ENCODE measurements at regions not wholly inside any gene's neighbourhood (a gene's known extent, or its start where the extent isn't known, plus 50 kb on each side); places are given as distances from the start of the nearest gene placed in this dataset.

GRCh38 chr4:23991444-23991843 lies 101.6 kb upstream of the PPARGC1A start (continued):
- no peak for TF ChIP-seq PHF8 (IDR thresholded peaks at IDR 0.05; ENCODE audit: borderline replicate concordance, low read depth)
- TF ChIP-seq GATA3 (IDR thresholded peaks at IDR 0.05; ENCODE audit: borderline replicate concordance): no peak
- TF ChIP-seq ZC3H11A (IDR thresholded peaks at IDR 0.05): no peak
- TF ChIP-seq FOXS1 (CRISPR knock-in tag; IDR thresholded peaks at IDR 0.05): no peak
- no peak for TF ChIP-seq EHMT2 (IDR thresholded peaks at IDR 0.05; ENCODE audit: low read depth)
- no peak for TF ChIP-seq KDM5A (IDR thresholded peaks at IDR 0.05)
- TF ChIP-seq JUNB (IDR thresholded peaks at IDR 0.05): no peak
- no peak for TF ChIP-seq RAD21 (conservative IDR thresholded peaks at IDR 0.05 in 1 of 2, IDR thresholded peaks at IDR 0.05 in 1 of 2)

- FAIRE-seq (no peak), ATAC-seq (no peak), DNase-seq (ENCODE audit: low read depth in 1 of 2, low spot score in 1 of 2) (no peak)
- TF ChIP-seq CHD4 (IDR thresholded peaks at IDR 0.05; ENCODE audit: borderline replicate concordance) (no peak), EHMT2 (IDR thresholded peaks at IDR 0.05; ENCODE audit: low read depth) (no peak), TP53 (CRISPR knock-in tag; IDR thresholded peaks at IDR 0.05) (no peak), NFE2L2 (conservative IDR thresholded peaks at IDR 0.05; ENCODE audit: low read length) (no peak), RFX5 (IDR thresholded peaks at IDR 0.05) (no peak), FOSL2 (IDR thresholded peaks at IDR 0.05) (no peak), FOSL2 (CRISPR knock-in tag; IDR thresholded peaks at IDR 0.05) (no peak), HOXB5 (CRISPR knock-in tag; IDR thresholded peaks at IDR 0.05) (no peak), SMC3 (IDR thresholded peaks at IDR 0.05) (no peak)
- Histone ChIP-seq H3K4me3 (no peak overlapping the region), H3K9me3 (no peaks in the 10 kb centered on the region), H3K27ac (no peak overlapping the region), H3K4me1 (no peaks in the 10 kb centered on the region), H3K4me2 (no peak overlapping the region)
- ChIA-PET CTCF (no interaction called here), POLR2A (no interaction called here)
- WGBS (ENCODE audit: missing lambda C conversion rate): 24% methylated on average over 5 of the region's 5 CpGs
These were observed 96.4 kb upstream of the PPARGC1A start for GRCh38 chr4:23986270-23986669.

DNA sequence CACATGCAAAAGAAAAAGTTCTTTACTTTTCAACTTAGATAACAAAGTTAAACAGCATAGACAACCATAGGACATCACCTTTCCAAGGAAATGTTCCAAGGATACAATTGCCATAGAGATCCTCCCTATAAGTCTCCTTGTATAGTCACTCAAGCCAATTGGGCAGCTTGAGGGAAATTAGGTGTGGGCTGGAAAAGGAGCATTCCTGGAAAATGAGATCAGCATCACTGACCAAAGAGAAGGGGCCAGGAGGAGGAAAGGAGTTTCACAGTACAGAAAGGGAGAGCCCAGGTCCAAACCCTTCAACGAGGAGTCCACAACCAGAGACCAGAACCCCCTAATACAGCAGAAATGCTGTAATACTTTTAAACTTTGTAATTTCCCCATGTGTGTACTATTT lies 91.5 kb upstream of the PPARGC1A start:
- POLR2A ChIA-PET: no interaction called here
- FAIRE-seq (no peak), ATAC-seq (no peak), DNase-seq (ENCODE audit: low read depth in 1 of 2, low spot score in 1 of 2) (no peak)
- Histone ChIP-seq H3K9me3 (no peaks in the 10 kb centered on the region), H3K27ac (no peak overlapping the region), H3K4me2 (no peak overlapping the region), H3K4me3 (no peak overlapping the region), H3K4me1 (no peaks in the 10 kb centered on the region)
- CTCF ChIA-PET: no interaction called here
- WGBS (ENCODE audit: missing lambda C conversion rate): 0% methylated on average over 1 of the region's 1 CpG
- no peak for TF ChIP-seq HEYL (CRISPR knock-in tag; IDR thresholded peaks at IDR 0.05)
- no peak for TF ChIP-seq MAZ (IDR thresholded peaks at IDR 0.05; ENCODE audit: borderline replicate concordance, low read depth, low read length)
- TF ChIP-seq POLR2A (IDR thresholded peaks at IDR 0.05; ENCODE audit: low read length): no peak
- no peak for TF ChIP-seq RNF2 (IDR thresholded peaks at IDR 0.05; ENCODE audit: borderline replicate concordance, low read depth)
- TF ChIP-seq EHMT2 (IDR thresholded peaks at IDR 0.05; ENCODE audit: low read depth): no peak

DNA sequence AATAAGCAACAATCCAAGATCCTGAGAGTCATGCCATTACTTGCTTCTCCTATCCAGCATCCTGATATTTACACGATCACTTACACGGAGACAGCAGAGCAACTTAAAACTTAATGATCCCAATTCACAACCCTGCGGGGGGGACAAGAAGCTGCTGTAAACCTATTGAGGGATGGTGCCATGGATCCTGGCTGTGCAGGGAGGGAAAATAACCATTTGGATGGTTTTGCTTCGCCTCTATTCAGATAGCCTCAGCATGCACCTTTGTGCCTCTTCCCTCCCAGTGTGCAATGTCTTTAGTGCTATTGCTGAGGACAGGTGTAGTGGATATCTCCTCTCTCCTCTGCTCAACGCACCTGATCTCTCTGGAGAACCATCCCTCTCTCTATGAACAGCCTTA lies 89.7 kb upstream of the PPARGC1A start:
- DNase-seq (ENCODE audit: low read depth in 1 of 2, low spot score in 1 of 2) (no peak), FAIRE-seq (no peak), ATAC-seq (no peak)
- POLR2A ChIA-PET: no interaction called here
- Histone ChIP-seq H3K27ac (no peak overlapping the region), H3K4me3 (no peak overlapping the region), H3K9me3 (no peaks in the 10 kb centered on the region), H3K4me2 (no peak overlapping the region), H3K4me1 (no peaks in the 10 kb centered on the region)
- CTCF ChIA-PET: no interaction called here
- WGBS (ENCODE audit: missing lambda C conversion rate): 32% methylated on average over 5 of the region's 5 CpGs
- TF ChIP-seq RFX5 (IDR thresholded peaks at IDR 0.05) (no peak), MAFK (IDR thresholded peaks at IDR 0.05; ENCODE audit: partially characterized antibody) (no peak), FOSL2 (IDR thresholded peaks at IDR 0.05) (no peak), FOSL2 (CRISPR knock-in tag; IDR thresholded peaks at IDR 0.05) (no peak), NFE2L2 (conservative IDR thresholded peaks at IDR 0.05; ENCODE audit: low read length) (no peak), TP53 (CRISPR knock-in tag; IDR thresholded peaks at IDR 0.05) (no peak), E2F6 (IDR thresholded peaks at IDR 0.05; ENCODE audit: borderline replicate concordance, low read depth) (no peak), PBX3 (IDR thresholded peaks at IDR 0.05) (no peak), NR3C1 (IDR thresholded peaks at IDR 0.05) (no peak), MAX (IDR thresholded peaks at IDR 0.05) (no peak), POLR2A (IDR thresholded peaks at IDR 0.05; ENCODE audit: low read length) (no peak), RNF2 (IDR thresholded peaks at IDR 0.05; ENCODE audit: borderline replicate concordance, low read depth) (no peak), ZFP36 (IDR thresholded peaks at IDR 0.05; ENCODE audit: borderline replicate concordance, partially characterized antibody) (no peak), EP300 (IDR thresholded peaks at IDR 0.05) (no peak)
- TF ChIP-seq, protein P1, sequence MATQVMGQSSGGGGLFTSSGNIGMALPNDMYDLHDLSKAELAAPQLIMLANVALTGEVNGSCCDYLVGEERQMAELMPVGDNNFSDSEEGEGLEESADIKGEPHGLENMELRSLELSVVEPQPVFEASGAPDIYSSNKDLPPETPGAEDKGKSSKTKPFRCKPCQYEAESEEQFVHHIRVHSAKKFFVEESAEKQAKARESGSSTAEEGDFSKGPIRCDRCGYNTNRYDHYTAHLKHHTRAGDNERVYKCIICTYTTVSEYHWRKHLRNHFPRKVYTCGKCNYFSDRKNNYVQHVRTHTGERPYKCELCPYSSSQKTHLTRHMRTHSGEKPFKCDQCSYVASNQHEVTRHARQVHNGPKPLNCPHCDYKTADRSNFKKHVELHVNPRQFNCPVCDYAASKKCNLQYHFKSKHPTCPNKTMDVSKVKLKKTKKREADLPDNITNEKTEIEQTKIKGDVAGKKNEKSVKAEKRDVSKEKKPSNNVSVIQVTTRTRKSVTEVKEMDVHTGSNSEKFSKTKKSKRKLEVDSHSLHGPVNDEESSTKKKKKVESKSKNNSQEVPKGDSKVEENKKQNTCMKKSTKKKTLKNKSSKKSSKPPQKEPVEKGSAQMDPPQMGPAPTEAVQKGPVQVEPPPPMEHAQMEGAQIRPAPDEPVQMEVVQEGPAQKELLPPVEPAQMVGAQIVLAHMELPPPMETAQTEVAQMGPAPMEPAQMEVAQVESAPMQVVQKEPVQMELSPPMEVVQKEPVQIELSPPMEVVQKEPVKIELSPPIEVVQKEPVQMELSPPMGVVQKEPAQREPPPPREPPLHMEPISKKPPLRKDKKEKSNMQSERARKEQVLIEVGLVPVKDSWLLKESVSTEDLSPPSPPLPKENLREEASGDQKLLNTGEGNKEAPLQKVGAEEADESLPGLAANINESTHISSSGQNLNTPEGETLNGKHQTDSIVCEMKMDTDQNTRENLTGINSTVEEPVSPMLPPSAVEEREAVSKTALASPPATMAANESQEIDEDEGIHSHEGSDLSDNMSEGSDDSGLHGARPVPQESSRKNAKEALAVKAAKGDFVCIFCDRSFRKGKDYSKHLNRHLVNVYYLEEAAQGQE (IDR thresholded peaks at IDR 0.05): no peak

Measured in A549 (cell line).